A549 (cell line): ENCODE measurements at regions not wholly inside any gene's neighbourhood (a gene's known extent, or its start where the extent isn't known, plus 50 kb on each side); places are given as distances from the start of the nearest gene placed in this dataset.

Experiments
- CTCF ChIP-seq: fragments of >200 bp; sonication (Bioruptor Twin); formaldehyde crosslinking; IDR thresholded peaks from 3 replicates; pipeline ENCODE4 v1.5.1; 2016
- KDM1A ChIP-seq: fragments of 200-600 bp; sonication (generic); IDR thresholded peaks from 2 replicates; pipeline ENCODE4 v1.6.1; 2016; ENCODE audit warnings: low read depth, mild to moderate bottlenecking
- POLR2A ChIP-seq: IDR thresholded peaks from 2 replicates; pipeline ENCODE4 v1.6.1; 2012; ENCODE audit warnings: mild to moderate bottlenecking, low read length
- RCOR1 ChIP-seq: fragments of 150-350 bp; IDR thresholded peaks from 2 replicates; pipeline ENCODE4 v1.6.1; 2014; ENCODE audit warnings: antibody characterized with exemption, low read length, low read depth

GRCh38 chr15:29883126-29883525 is 60.9 kb upstream of the TJP1 start:
- TF ChIP-seq RCOR1 (no peak), POLR2A (no peak), CTCF (no peak), KDM1A (no peak)
